Mucosa of descending colon (tissue), 3 donors: ENCODE measurements at regions not wholly inside any gene's neighbourhood (a gene's known extent, or its start where the extent isn't known, plus 50 kb on each side); places are given as distances from the start of the nearest gene placed in this dataset.

Source experiments
- ATAC-seq: fragments of 200-7000 bp; cut with Tn5 transposase; one replicate; pipeline ENCODE4 v1.9.1; 2020; ENCODE audit warnings: mild to moderate bottlenecking, moderate library complexity
- DNase-seq, 3 donors: peaks; one replicate each; pipeline ENCODE4 v3.0.0-alpha.2; 2020
- H3K36me3 ChIP-seq: fragments of 200-600 bp; one replicate; pipeline ENCODE4 v1.8.0; 2021; ENCODE audit warnings: low read depth, mild to moderate bottlenecking
- H3K4me1 ChIP-seq: fragments of 200-600 bp; one replicate; pipeline ENCODE4 v1.8.0; 2021; ENCODE audit warnings: low read depth, mild to moderate bottlenecking
- H3K4me3 ChIP-seq: fragments of 200-600 bp; one replicate; pipeline ENCODE4 v1.8.0; 2021; ENCODE audit warnings: mild to moderate bottlenecking
- H3K9me3 ChIP-seq: fragments of 200-600 bp; one replicate; pipeline ENCODE4 v1.8.0; 2021; ENCODE audit warnings: mild to moderate bottlenecking
- intact Hi-C, 2 donors: fragments of 100-400 bp; cut with DNase I in 1 of 2; cut with micrococcal nuclease in 1 of 2; formaldehyde crosslinking; loops; one replicate each; pipeline versions ENCODE4 v1.11.0 to v1.11.1; 2022; cut with DNase I, micrococcal nuclease
- TF ChIP-seq, protein P1 (sequence below): fragments of 200-600 bp; IDR thresholded peaks from one replicate; pipeline ENCODE4 v1.8.0; 2022; ENCODE audit warnings: antibody characterized with exemption, mild to moderate bottlenecking
- donor health status: DM: no; HTN: no; CAD: no; lungs with moderate emphysema.
- donor health status: DM: no; HTN: no; CAD: no.
- donor health status: DM: no; HTN: yes; CAD: no.

GRCh38 chr10:3516923-3517255 lies 268.1 kb downstream of the KLF6 start:
- TF ChIP-seq, protein P1, sequence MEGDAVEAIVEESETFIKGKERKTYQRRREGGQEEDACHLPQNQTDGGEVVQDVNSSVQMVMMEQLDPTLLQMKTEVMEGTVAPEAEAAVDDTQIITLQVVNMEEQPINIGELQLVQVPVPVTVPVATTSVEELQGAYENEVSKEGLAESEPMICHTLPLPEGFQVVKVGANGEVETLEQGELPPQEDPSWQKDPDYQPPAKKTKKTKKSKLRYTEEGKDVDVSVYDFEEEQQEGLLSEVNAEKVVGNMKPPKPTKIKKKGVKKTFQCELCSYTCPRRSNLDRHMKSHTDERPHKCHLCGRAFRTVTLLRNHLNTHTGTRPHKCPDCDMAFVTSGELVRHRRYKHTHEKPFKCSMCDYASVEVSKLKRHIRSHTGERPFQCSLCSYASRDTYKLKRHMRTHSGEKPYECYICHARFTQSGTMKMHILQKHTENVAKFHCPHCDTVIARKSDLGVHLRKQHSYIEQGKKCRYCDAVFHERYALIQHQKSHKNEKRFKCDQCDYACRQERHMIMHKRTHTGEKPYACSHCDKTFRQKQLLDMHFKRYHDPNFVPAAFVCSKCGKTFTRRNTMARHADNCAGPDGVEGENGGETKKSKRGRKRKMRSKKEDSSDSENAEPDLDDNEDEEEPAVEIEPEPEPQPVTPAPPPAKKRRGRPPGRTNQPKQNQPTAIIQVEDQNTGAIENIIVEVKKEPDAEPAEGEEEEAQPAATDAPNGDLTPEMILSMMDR = no peak
- DNase-seq = no peak
- ATAC-seq = no peak
- no peaks in the 10 kb centered on the region for H3K36me3 ChIP-seq
- no peak overlapping the region for H3K4me3 ChIP-seq
- H3K9me3 ChIP-seq = no peaks in the 10 kb centered on the region
- no peaks in the 10 kb centered on the region for H3K4me1 ChIP-seq
- intact Hi-C loops = no loop called here

DNA sequence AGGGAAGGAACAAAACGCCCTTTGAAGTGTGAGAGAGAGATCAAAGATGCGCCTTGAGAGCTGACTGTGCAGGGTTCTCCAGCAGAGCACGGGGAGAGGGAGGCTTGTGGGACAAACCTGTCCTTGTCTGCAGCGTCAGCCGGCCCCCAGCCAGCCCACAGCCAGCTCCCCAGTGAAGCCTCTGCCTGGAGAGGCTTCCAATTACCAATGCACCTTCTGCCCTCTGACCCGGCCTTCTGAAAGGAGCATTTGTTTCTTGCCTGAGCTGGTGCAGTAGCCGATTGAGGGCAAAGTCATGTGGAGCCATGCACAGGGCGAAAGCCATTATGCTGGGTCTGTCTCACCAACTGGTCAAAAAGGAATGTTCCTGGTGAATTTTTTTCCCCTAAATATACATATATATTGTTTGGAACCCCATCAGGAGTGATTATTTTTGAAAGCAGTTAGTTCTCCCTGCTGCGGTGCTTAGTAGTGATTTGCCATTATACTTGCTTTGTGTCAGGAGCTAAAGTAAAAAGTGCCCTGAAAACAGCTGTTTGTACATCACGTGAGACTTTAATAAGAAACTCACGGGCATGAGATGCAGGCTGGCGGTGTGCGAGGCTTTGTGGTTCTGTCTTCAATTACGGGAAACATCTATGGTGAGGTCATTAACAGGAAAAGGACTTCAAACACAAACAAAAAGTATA lies 268.6 kb downstream of the KLF6 start:
- Histone ChIP-seq H3K36me3 (no peaks in the 10 kb centered on the region), H3K9me3 (no peaks in the 10 kb centered on the region), H3K4me3 (no peak overlapping the region), H3K4me1 (no peaks in the 10 kb centered on the region)
- intact Hi-C loops = no loop called here
- ATAC-seq (no peak), DNase-seq (no peak)
- TF ChIP-seq, protein P1 = no peak

- DNase-seq (no peak), ATAC-seq (no peak)
- TF ChIP-seq, protein P1 = no peak
- Histone ChIP-seq H3K4me3 (no peak overlapping the region), H3K4me1 (no peaks in the 10 kb centered on the region), H3K36me3 (no peaks in the 10 kb centered on the region), H3K9me3 (no peaks in the 10 kb centered on the region)
- intact Hi-C loops = no loop called here
These were observed 270.3 kb downstream of the KLF6 start for GRCh38 chr10:3514691-3515090.

DNA sequence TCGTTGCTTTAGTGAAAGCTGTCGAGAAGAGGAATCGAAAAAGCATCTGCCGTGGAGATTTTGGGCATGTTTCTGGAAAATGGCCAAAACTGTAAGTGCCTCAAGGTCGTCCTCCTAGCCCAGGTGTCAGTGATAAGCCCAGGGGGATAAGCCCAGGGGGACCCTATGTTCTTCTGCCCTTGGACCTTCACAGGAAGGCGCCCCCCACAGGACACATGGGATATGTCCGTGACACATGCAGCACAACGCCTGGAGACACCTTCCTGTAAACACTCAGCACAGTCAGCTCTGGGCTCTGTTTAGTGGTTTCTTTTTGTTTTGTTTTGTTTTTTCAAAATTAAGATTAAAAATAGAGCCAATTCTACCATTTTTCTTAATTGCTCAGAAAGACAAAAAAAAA lies 272.7 kb downstream of the KLF6 start:
- no peaks in the 10 kb centered on the region for H3K9me3 ChIP-seq
- ATAC-seq (no peak), DNase-seq (no peak)
- H3K36me3 ChIP-seq = no peaks in the 10 kb centered on the region
- TF ChIP-seq, protein P1 = no peak
- intact Hi-C loops = no loop called here
- no peaks in the 10 kb centered on the region for H3K4me1 ChIP-seq
- no peak overlapping the region for H3K4me3 ChIP-seq

- DNase-seq (no peak), ATAC-seq (no peak)
- Histone ChIP-seq H3K9me3 (no peaks in the 10 kb centered on the region), H3K36me3 (no peaks in the 10 kb centered on the region), H3K4me3 (no peak overlapping the region), H3K4me1 (no peaks in the 10 kb centered on the region)
- intact Hi-C loops = no loop called here
- TF ChIP-seq, protein P1 = no peak
These were observed 273.5 kb downstream of the KLF6 start for GRCh38 chr10:3511483-3511882.

GRCh38 chr10:3510741-3511140 lies 274.3 kb downstream of the KLF6 start:
- DNase-seq = no peak
- intact Hi-C loops = no loop called here
- TF ChIP-seq, protein P1 = no peak

More at GRCh38 chr10:3510741-3511140, 274.3 kb downstream of the KLF6 start:
- no peak for ATAC-seq
- Histone ChIP-seq H3K36me3 (no peaks in the 10 kb centered on the region), H3K4me1 (no peaks in the 10 kb centered on the region), H3K4me3 (no peak overlapping the region), H3K9me3 (no peaks in the 10 kb centered on the region)
